Skin of body (tissue), 1 donor: ENCODE measurements at regions not wholly inside any gene's neighbourhood (a gene's known extent, or its start where the extent isn't known, plus 50 kb on each side); places are given as distances from the start of the nearest gene placed in this dataset.
A peak's percentile ranks its signal among the peaks of the same experiment; 100 is the strongest.

Experiments used
- DNase-seq: peaks from one replicate; lab custom pipeline; 2025; lab: John Stamatoyannopoulos, UW

GRCh38 chr6:165086814-165087213 is 222.6 kb downstream of the C6orf118 start:
- DNase-seq: peak; percentile 89

GRCh38 chr6:165082636-165083035 is 226.8 kb downstream of the C6orf118 start:
- peak; percentile 67 for DNase-seq

- DNase-seq: peak; percentile 16
These were observed 227.4 kb downstream of the C6orf118 start for GRCh38 chr6:165081944-165082532.

- DNase-seq: peak; percentile 56
These were observed 231.5 kb downstream of the C6orf118 start for GRCh38 chr6:165077876-165078275.

- DNase-seq: no peak
These were observed 237.5 kb downstream of the C6orf118 start for GRCh38 chr6:165071906-165072305.

- no peak for DNase-seq
These were observed 248.7 kb downstream of the C6orf118 start for GRCh38 chr6:165060720-165061119.

- DNase-seq: no peak
These were observed 250.4 kb downstream of the C6orf118 start for GRCh38 chr6:165059032-165059431.

- no peak for DNase-seq
These were observed 253.1 kb downstream of the C6orf118 start for GRCh38 chr6:165056292-165056691.

GRCh38 chr6:165055231-165055630 is 254.2 kb downstream of the C6orf118 start:
- DNase-seq: no peak

GRCh38 chr6:165052561-165053480 is 256.6 kb downstream of the C6orf118 start:
- DNase-seq: no peak

- no peak for DNase-seq
These were observed 260.0 kb downstream of the C6orf118 start for GRCh38 chr6:165049362-165049761.

GRCh38 chr6:165047952-165048351 is 261.5 kb downstream of the C6orf118 start:
- no peak for DNase-seq

- no peak for DNase-seq
These were observed 263.8 kb downstream of the C6orf118 start for GRCh38 chr6:165045631-165046030.

- DNase-seq: no peak
These were observed 266.5 kb downstream of the C6orf118 start for GRCh38 chr6:165042912-165043311.

- no peak for DNase-seq
These were observed 269.0 kb downstream of the C6orf118 start for GRCh38 chr6:165040440-165040839.

- DNase-seq: no peak
These were observed 275.1 kb downstream of the C6orf118 start for GRCh38 chr6:165034271-165034741.

- peak; percentile 17 for DNase-seq
These were observed 277.9 kb downstream of the C6orf118 start for GRCh38 chr6:165031502-165031901.

- DNase-seq: no peak
These were observed 284.4 kb downstream of the C6orf118 start for GRCh38 chr6:165025040-165025439.

- no peak for DNase-seq
These were observed 289.7 kb downstream of the C6orf118 start for GRCh38 chr6:165019681-165020080.

- DNase-seq: no peak
These were observed 293.7 kb downstream of the C6orf118 start for GRCh38 chr6:165015676-165016075.

GRCh38 chr6:165013701-165014100 is 295.7 kb downstream of the C6orf118 start:
- no peak for DNase-seq

- DNase-seq: no peak
These were observed 297.2 kb downstream of the C6orf118 start for GRCh38 chr6:165012183-165012582.
